MM.1S (cell line): ENCODE measurements at regions not wholly inside any gene's neighbourhood (a gene's known extent, or its start where the extent isn't known, plus 50 kb on each side); places are given as distances from the start of the nearest gene placed in this dataset.

Experiments
- DNase-seq: peaks from one replicate; pipeline ENCODE4 v3.0.0-alpha.2; 2015
- H2AFZ ChIP-seq: fragments of 300-600 bp; sonication (generic); 2 replicates; pipeline ENCODE4 v1.6.0; 2016; ENCODE audit warnings: antibody characterized with exemption, low read length
- H3F3A ChIP-seq: fragments of 300-600 bp; sonication (generic); 2 replicates; pipeline ENCODE4 v1.6.1; 2016; ENCODE audit warnings: mild to moderate bottlenecking, antibody characterized with exemption, low read length, moderate library complexity, mixed read lengths; ENCODE audit not compliant: insufficient read depth
- H3K27ac ChIP-seq: fragments of 300-600 bp; sonication (generic); 2 replicates; pipeline ENCODE4 v1.5.1; 2016; ENCODE audit warnings: mild to moderate bottlenecking, low read length
- H3K27me3 ChIP-seq: fragments of 300-600 bp; sonication (generic); replicated peaks from 2 replicates; pipeline ENCODE4 v1.6.0; 2016; ENCODE audit warnings: low read length; ENCODE audit not compliant: insufficient read depth
- H3K36me3 ChIP-seq: fragments of 300-600 bp; sonication (generic); replicated peaks from 2 replicates; pipeline ENCODE4 v1.6.1; 2016; ENCODE audit warnings: mild to moderate bottlenecking, low read length, mixed read lengths; ENCODE audit not compliant: insufficient read depth
- H3K4me1 ChIP-seq: fragments of 300-600 bp; sonication (generic); 2 replicates; pipeline ENCODE4 v1.6.1; 2016; ENCODE audit warnings: low read length, mixed read lengths
- H3K4me2 ChIP-seq: fragments of 300-600 bp; sonication (generic); 2 replicates; pipeline ENCODE4 v1.6.0; 2016; ENCODE audit warnings: low read depth, low read length
- H3K4me3 ChIP-seq: fragments of 300-600 bp; sonication (generic); 2 replicates; pipeline ENCODE4 v1.5.1; 2016; ENCODE audit warnings: low read length, mixed read lengths
- H3K79me2 ChIP-seq: fragments of 300-600 bp; sonication (generic); 2 replicates; pipeline ENCODE4 v1.6.1; 2016; ENCODE audit warnings: mixed run types, low read length, mixed read lengths
- H3K9ac ChIP-seq: fragments of 300-600 bp; sonication (generic); 2 replicates; pipeline ENCODE4 v1.6.1; 2016; ENCODE audit warnings: low read length, mixed read lengths
- H3K9me2 ChIP-seq: fragments of 300-600 bp; sonication (generic); replicated peaks from 2 replicates; pipeline ENCODE4 v1.6.1; 2016; ENCODE audit warnings: mild to moderate bottlenecking, low read length, mixed read lengths; ENCODE audit not compliant: insufficient read depth
- H3K9me3 ChIP-seq: fragments of 300-600 bp; sonication (generic); replicated peaks from 2 replicates; pipeline ENCODE4 v1.6.1; 2016; ENCODE audit warnings: mild to moderate bottlenecking, low read length, mixed read lengths; ENCODE audit not compliant: insufficient read depth
- H4K20me1 ChIP-seq: fragments of 300-600 bp; sonication (generic); 2 replicates; pipeline ENCODE4 v1.6.1; 2016; ENCODE audit warnings: mild to moderate bottlenecking, low read length, moderate library complexity, mixed read lengths; ENCODE audit not compliant: insufficient read depth
- EZH2 ChIP-seq: fragments of 300-600 bp; sonication (generic); optimal IDR thresholded peaks from 2 replicates; pipeline ENCODE3; 2017; ENCODE audit warnings: low read depth, mild to moderate bottlenecking, antibody characterized with exemption, low read length, mixed read lengths
- EZH2phosphoT487 ChIP-seq: fragments of 300-600 bp; sonication (generic); IDR thresholded peaks from 2 replicates; pipeline ENCODE4 v1.6.1; 2018; ENCODE audit warnings: antibody characterized with exemption, low read length
- TF ChIP-seq, protein P1 (sequence below): fragments of 300-600 bp; sonication (generic); IDR thresholded peaks from 2 replicates; pipeline ENCODE4 v1.5.1; 2016; ENCODE audit warnings: antibody characterized with exemption, low read length, mixed read lengths

DNA sequence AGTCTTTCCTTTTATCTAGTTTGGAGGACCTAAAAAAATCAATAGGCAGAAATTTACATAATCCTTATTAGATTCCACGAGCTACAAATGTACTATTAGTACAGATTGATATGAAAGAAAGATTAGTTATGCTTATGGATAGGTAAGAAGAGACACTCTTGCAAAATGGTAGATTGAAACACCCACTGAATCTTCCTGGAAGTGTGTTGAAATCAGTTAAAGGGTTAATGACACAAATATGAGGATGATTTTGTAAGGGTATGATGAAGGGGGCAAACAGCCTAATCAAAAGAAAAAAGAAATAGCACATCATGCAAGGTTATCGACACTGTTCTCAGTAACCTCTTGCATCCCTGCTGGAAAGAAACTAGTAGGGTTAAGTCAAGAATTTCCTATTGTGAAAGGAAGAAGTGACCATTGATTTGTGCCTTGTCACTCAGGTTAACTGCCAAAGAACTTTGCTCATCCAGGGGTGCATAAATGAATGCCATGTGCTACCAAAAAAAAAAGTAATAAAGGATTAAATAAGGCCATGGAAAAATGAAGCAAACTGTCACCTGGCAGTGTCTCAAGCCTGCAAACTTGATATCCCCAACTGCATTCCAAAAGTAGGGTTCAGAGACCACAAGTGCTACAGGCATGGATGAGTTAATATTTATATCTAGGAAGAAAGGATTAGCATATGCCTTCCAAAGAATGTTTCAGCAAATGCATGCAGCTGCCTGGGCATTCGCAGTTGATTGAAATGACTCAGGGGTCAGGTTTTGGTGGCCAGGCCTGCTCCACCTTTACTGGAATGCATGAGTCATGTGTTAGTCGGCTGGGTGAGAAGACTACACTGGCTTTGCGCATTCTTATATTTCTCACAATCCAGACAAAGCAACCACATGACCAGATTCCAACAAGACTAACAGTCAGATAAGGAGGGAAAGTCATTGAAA lies 78.3 kb upstream of the ATXN3L start:
- H3K9ac ChIP-seq = no peak overlapping the region
- no peak overlapping the region for H3K4me2 ChIP-seq
- no peaks in the 10 kb centered on the region for H3K9me2 ChIP-seq
- no peaks in the 10 kb centered on the region for H4K20me1 ChIP-seq
- no peak overlapping the region for H3K4me3 ChIP-seq
- H3K79me2 ChIP-seq = no peaks in the 10 kb centered on the region
- no peaks in the 10 kb centered on the region for H3K27me3 ChIP-seq
- H3F3A ChIP-seq = no peaks in the 10 kb centered on the region
- no peaks in the 10 kb centered on the region for H3K36me3 ChIP-seq
- TF ChIP-seq EZH2phosphoT487 (no peak), EZH2 (no peak)
- TF ChIP-seq, protein P1, sequence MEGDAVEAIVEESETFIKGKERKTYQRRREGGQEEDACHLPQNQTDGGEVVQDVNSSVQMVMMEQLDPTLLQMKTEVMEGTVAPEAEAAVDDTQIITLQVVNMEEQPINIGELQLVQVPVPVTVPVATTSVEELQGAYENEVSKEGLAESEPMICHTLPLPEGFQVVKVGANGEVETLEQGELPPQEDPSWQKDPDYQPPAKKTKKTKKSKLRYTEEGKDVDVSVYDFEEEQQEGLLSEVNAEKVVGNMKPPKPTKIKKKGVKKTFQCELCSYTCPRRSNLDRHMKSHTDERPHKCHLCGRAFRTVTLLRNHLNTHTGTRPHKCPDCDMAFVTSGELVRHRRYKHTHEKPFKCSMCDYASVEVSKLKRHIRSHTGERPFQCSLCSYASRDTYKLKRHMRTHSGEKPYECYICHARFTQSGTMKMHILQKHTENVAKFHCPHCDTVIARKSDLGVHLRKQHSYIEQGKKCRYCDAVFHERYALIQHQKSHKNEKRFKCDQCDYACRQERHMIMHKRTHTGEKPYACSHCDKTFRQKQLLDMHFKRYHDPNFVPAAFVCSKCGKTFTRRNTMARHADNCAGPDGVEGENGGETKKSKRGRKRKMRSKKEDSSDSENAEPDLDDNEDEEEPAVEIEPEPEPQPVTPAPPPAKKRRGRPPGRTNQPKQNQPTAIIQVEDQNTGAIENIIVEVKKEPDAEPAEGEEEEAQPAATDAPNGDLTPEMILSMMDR = no peak
- DNase-seq = no peak
- H3K4me1 ChIP-seq = no peaks in the 10 kb centered on the region
- no peaks in the 10 kb centered on the region for H3K9me3 ChIP-seq
- H2AFZ ChIP-seq = no peak overlapping the region
- H3K27ac ChIP-seq = no peak overlapping the region

DNA sequence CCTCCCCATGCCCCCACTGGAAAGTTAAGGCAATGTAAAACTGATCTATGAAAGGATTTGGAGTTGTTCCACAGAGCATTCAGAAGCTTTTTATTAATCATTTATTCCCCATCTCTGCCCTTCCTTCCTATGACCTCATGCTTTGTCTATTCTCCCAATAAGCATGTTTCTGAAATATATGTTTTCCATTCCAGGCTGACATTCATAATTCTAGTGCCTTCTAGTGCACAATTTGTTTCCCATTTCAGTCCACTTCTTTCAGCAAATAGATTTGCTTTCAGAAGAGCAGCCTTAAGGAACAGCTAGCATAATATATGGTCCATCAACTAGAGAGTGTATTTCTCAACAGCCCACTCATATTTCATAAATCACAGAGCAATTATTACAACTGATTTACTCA lies 77.1 kb upstream of the ATXN3L start:
- TF ChIP-seq EZH2phosphoT487 (no peak), EZH2 (no peak)
- TF ChIP-seq, protein P1 = no peak
- Histone ChIP-seq H3K9ac (no peak overlapping the region), H3K27me3 (no peaks in the 10 kb centered on the region), H3K4me1 (no peaks in the 10 kb centered on the region), H3K79me2 (no peaks in the 10 kb centered on the region), H3K4me3 (no peak overlapping the region), H3F3A (no peaks in the 10 kb centered on the region), H3K27ac (no peak overlapping the region), H4K20me1 (no peaks in the 10 kb centered on the region), H3K9me3 (no peaks in the 10 kb centered on the region), H2AFZ (no peak overlapping the region), H3K36me3 (no peaks in the 10 kb centered on the region), H3K9me2 (no peaks in the 10 kb centered on the region), H3K4me2 (no peak overlapping the region)
- no peak for DNase-seq

DNA sequence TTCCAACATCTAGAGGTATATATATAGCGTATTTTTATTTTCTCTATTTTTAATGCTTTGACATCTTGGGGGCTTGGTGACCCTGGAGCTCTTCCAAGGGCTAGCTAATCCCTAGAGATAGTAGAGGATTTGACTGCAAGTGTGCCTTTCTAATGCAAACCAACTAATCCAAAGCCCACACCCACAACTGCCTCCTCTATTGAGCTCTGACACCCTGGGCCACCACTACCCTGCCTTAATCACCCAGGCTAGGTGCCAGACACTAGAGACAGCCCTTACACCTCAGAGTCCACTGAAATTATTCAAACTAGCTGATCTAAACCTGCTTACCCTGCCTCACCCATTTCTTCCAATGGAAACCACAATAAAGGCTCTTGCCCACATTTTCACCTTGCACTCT lies 69.6 kb upstream of the ATXN3L start:
- Histone ChIP-seq H3K4me1 (no peaks in the 10 kb centered on the region), H3K4me3 (no peak overlapping the region), H3K9me2 (no peaks in the 10 kb centered on the region), H3F3A (no peaks in the 10 kb centered on the region), H3K9me3 (no peaks in the 10 kb centered on the region), H4K20me1 (no peaks in the 10 kb centered on the region), H3K27me3 (no peaks in the 10 kb centered on the region), H3K4me2 (no peak overlapping the region), H2AFZ (no peak overlapping the region), H3K27ac (no peak overlapping the region), H3K36me3 (no peaks in the 10 kb centered on the region), H3K9ac (no peak overlapping the region), H3K79me2 (no peaks in the 10 kb centered on the region)
- no peak for TF ChIP-seq EZH2
- TF ChIP-seq EZH2phosphoT487 = no peak
- TF ChIP-seq, protein P1 = no peak
- no peak for DNase-seq
